ENCODE measurements at regions not wholly inside any gene's neighbourhood (a gene's known extent, or its start where the extent isn't known, plus 50 kb on each side); places are given as distances from the start of the nearest gene placed in this dataset.

GRCh38 chr11:122062763-122063162, 53.3 kb downstream of the BLID start:
- Mint-ChIP-seq H3K27me3 (no peaks in the 10 kb centered on the region), H3K27ac (no peak overlapping the region), H3K9me3 (peaks cover 3 to 20% (median 10%) of the 10 kb centered on the region in 8 donors), H3K4me3 (no peak overlapping the region), H3K36me3 (no peaks in the 10 kb centered on the region), H3K4me1 (no peaks in the 10 kb centered on the region)
- DNase-seq: no peak
- POLR2A ChIA-PET (ENCODE audit: partially characterized antibody): no interaction called here
- CTCF ChIA-PET (ENCODE audit: partially characterized antibody): no interaction called here
- H3K4me1 ChIP-seq (ENCODE audit: insufficient read depth, low read length): no peaks in the 10 kb centered on the region
- H3K36me3 ChIP-seq (ENCODE audit: insufficient read depth, low read length): no peaks in the 10 kb centered on the region
- H3K27ac ChIP-seq (ENCODE audit: low read depth, low read length): no peak overlapping the region
- intact Hi-C loops (cut with micrococcal nuclease): no loop called here
- H3K9me3 ChIP-seq (ENCODE audit: control insufficient read depth in 1 of 2, low read length in 2 of 2): peaks cover 0 to 4% of the 10 kb centered on the region in 2 donors
- H3K27me3 ChIP-seq (ENCODE audit: insufficient read depth, low read length): no peaks in the 10 kb centered on the region
- no peak overlapping the region for H3K4me3 ChIP-seq (ENCODE audit: low read length in 2 of 2)

- Histone ChIP-seq H3K27me3 (ENCODE audit: insufficient read depth, low read length) (no peaks in the 10 kb centered on the region), H3K4me1 (ENCODE audit: insufficient read depth, low read length) (no peaks in the 10 kb centered on the region), H3K27ac (ENCODE audit: low read depth, low read length) (no peak overlapping the region), H3K36me3 (ENCODE audit: insufficient read depth, low read length) (no peaks in the 10 kb centered on the region), H3K4me3 (ENCODE audit: low read length in 2 of 2) (no peak overlapping the region), H3K9me3 (ENCODE audit: control insufficient read depth in 1 of 2, low read length in 2 of 2) (peaks cover 0 to 4% of the 10 kb centered on the region in 2 donors)
- Mint-ChIP-seq H3K4me3 (no peak overlapping the region), H3K4me1 (no peaks in the 10 kb centered on the region), H3K27me3 (peaks cover 0 to 2% of the 10 kb centered on the region in 2 donors), H3K27ac (no peak overlapping the region), H3K36me3 (no peaks in the 10 kb centered on the region), H3K9me3 (peaks cover 3 to 20% (median 11%) of the 10 kb centered on the region in 8 donors)
- DNase-seq: no peak
- CTCF ChIA-PET (ENCODE audit: partially characterized antibody): no interaction called here
- intact Hi-C loops (cut with micrococcal nuclease): no loop called here
- POLR2A ChIA-PET (ENCODE audit: partially characterized antibody): no interaction called here
Observed at GRCh38 chr11:122059565-122059964, 56.5 kb downstream of the BLID start.

GRCh38 chr11:122050021-122050690, 65.9 kb downstream of the BLID start:
- ChIA-PET CTCF (ENCODE audit: partially characterized antibody) (no interaction called here), POLR2A (ENCODE audit: partially characterized antibody) (no interaction called here)
- Mint-ChIP-seq H3K36me3 (no peaks in the 10 kb centered on the region), H3K27ac (no peak overlapping the region), H3K4me1 (no peaks in the 10 kb centered on the region), H3K9me3 (peaks cover 4 to 13% (median 8%) of the 10 kb centered on the region in 8 donors), H3K4me3 (no peak overlapping the region), H3K27me3 (peaks cover 5 to 9% of the 10 kb centered on the region in 2 donors)
- Histone ChIP-seq H3K4me1 (ENCODE audit: insufficient read depth, low read length) (no peaks in the 10 kb centered on the region), H3K27me3 (ENCODE audit: insufficient read depth, low read length) (no peaks in the 10 kb centered on the region), H3K9me3 (ENCODE audit: control insufficient read depth in 1 of 2, low read length in 2 of 2) (peaks cover 0 to 3% of the 10 kb centered on the region in 2 donors), H3K27ac (ENCODE audit: low read depth, low read length) (no peak overlapping the region), H3K36me3 (ENCODE audit: insufficient read depth, low read length) (no peaks in the 10 kb centered on the region), H3K4me3 (ENCODE audit: low read length in 2 of 2) (no peak overlapping the region)
- no peak for DNase-seq
- intact Hi-C loops (cut with micrococcal nuclease): no loop called here

GRCh38 chr11:122048401-122048800, 67.6 kb downstream of the BLID start:
- intact Hi-C loops (cut with micrococcal nuclease): no loop called here
- H3K4me1 Mint-ChIP-seq: no peaks in the 10 kb centered on the region
- CTCF ChIA-PET (ENCODE audit: partially characterized antibody): no interaction called here

GRCh38 chr11:122046846-122047245, 69.2 kb downstream of the BLID start:
- intact Hi-C loops (cut with micrococcal nuclease): no loop called here
- H3K36me3 ChIP-seq (ENCODE audit: insufficient read depth, low read length): no peaks in the 10 kb centered on the region
- no peak for DNase-seq
- no peak overlapping the region for H3K4me3 ChIP-seq (ENCODE audit: low read length in 2 of 2)
- Mint-ChIP-seq H3K9me3 (peaks cover under 1 to 8% (median 4%) of the 10 kb centered on the region in 8 donors), H3K4me1 (no peaks in the 10 kb centered on the region), H3K36me3 (no peaks in the 10 kb centered on the region), H3K27me3 (peaks cover 5 to 9% of the 10 kb centered on the region in 2 donors), H3K27ac (no peak overlapping the region), H3K4me3 (no peak overlapping the region)
- POLR2A ChIA-PET (ENCODE audit: partially characterized antibody): no interaction called here
- H3K27me3 ChIP-seq (ENCODE audit: insufficient read depth, low read length): no peaks in the 10 kb centered on the region
- CTCF ChIA-PET (ENCODE audit: partially characterized antibody): no interaction called here
- H3K27ac ChIP-seq (ENCODE audit: low read depth, low read length): no peak overlapping the region
- no peaks in the 10 kb centered on the region for H3K4me1 ChIP-seq (ENCODE audit: insufficient read depth, low read length)
- no peaks in the 10 kb centered on the region for H3K9me3 ChIP-seq (ENCODE audit: control insufficient read depth in 1 of 2, low read length in 2 of 2)

More at GRCh38 chr11:122048401-122048800, 67.6 kb downstream of the BLID start:
- Histone ChIP-seq H3K4me1 (ENCODE audit: insufficient read depth, low read length) (no peaks in the 10 kb centered on the region), H3K27me3 (ENCODE audit: insufficient read depth, low read length) (no peaks in the 10 kb centered on the region), H3K4me3 (ENCODE audit: low read length in 2 of 2) (no peak overlapping the region), H3K9me3 (ENCODE audit: control insufficient read depth in 1 of 2, low read length in 2 of 2) (peaks cover 0 to 3% of the 10 kb centered on the region in 2 donors), H3K36me3 (ENCODE audit: insufficient read depth, low read length) (no peaks in the 10 kb centered on the region), H3K27ac (ENCODE audit: low read depth, low read length) (no peak overlapping the region)
- Mint-ChIP-seq H3K27me3 (peaks cover 5 to 9% of the 10 kb centered on the region in 2 donors), H3K36me3 (no peaks in the 10 kb centered on the region), H3K4me3 (no peak overlapping the region), H3K27ac (no peak overlapping the region), H3K9me3 (peaks cover 4 to 12% (median 6%) of the 10 kb centered on the region in 8 donors)
- POLR2A ChIA-PET (ENCODE audit: partially characterized antibody): no interaction called here
- DNase-seq: no peak

- Histone ChIP-seq H3K9me3 (ENCODE audit: control insufficient read depth in 1 of 2, low read length in 2 of 2) (no peaks in the 10 kb centered on the region), H3K36me3 (ENCODE audit: insufficient read depth, low read length) (no peaks in the 10 kb centered on the region), H3K27me3 (ENCODE audit: insufficient read depth, low read length) (no peaks in the 10 kb centered on the region), H3K4me3 (ENCODE audit: low read length in 2 of 2) (no peak overlapping the region), H3K4me1 (ENCODE audit: insufficient read depth, low read length) (no peaks in the 10 kb centered on the region), H3K27ac (ENCODE audit: low read depth, low read length) (no peak overlapping the region)
- DNase-seq: no peak
- CTCF ChIA-PET (ENCODE audit: partially characterized antibody): no interaction called here
- peaks cover 5 to 9% of the 10 kb centered on the region in 2 donors for H3K27me3 Mint-ChIP-seq
- intact Hi-C loops (cut with micrococcal nuclease): no loop called here
- POLR2A ChIA-PET (ENCODE audit: partially characterized antibody): no interaction called here
- no peak overlapping the region for H3K27ac Mint-ChIP-seq
- H3K36me3 Mint-ChIP-seq: no peaks in the 10 kb centered on the region
- no peaks in the 10 kb centered on the region for H3K4me1 Mint-ChIP-seq
- H3K4me3 Mint-ChIP-seq: no peak overlapping the region
- peaks cover 0 to 6% (median 3%) of the 10 kb centered on the region in 8 donors for H3K9me3 Mint-ChIP-seq
Observed at GRCh38 chr11:122046438-122046837, 69.6 kb downstream of the BLID start.

- H3K27me3 ChIP-seq (ENCODE audit: insufficient read depth, low read length): no peaks in the 10 kb centered on the region
- no peaks in the 10 kb centered on the region for H3K9me3 ChIP-seq (ENCODE audit: control insufficient read depth in 1 of 2, low read length in 2 of 2)
- intact Hi-C loops (cut with micrococcal nuclease): no loop called here
- DNase-seq: no peak
- ChIA-PET CTCF (ENCODE audit: partially characterized antibody) (no interaction called here), POLR2A (ENCODE audit: partially characterized antibody) (no interaction called here)
- no peaks in the 10 kb centered on the region for H3K36me3 Mint-ChIP-seq
- peaks cover 5 to 9% of the 10 kb centered on the region in 2 donors for H3K27me3 Mint-ChIP-seq
- H3K4me1 Mint-ChIP-seq: no peaks in the 10 kb centered on the region
- peaks cover 0 to 4% (median 2%) of the 10 kb centered on the region in 8 donors for H3K9me3 Mint-ChIP-seq
- no peak overlapping the region for H3K27ac ChIP-seq (ENCODE audit: low read depth, low read length)
- no peaks in the 10 kb centered on the region for H3K4me1 ChIP-seq (ENCODE audit: insufficient read depth, low read length)
- no peak overlapping the region for H3K4me3 Mint-ChIP-seq
- H3K36me3 ChIP-seq (ENCODE audit: insufficient read depth, low read length): no peaks in the 10 kb centered on the region
- H3K4me3 ChIP-seq (ENCODE audit: low read length in 2 of 2): no peak overlapping the region
- H3K27ac Mint-ChIP-seq: no peak overlapping the region
Observed at GRCh38 chr11:122045181-122045586, 70.8 kb downstream of the BLID start.
